Stimulated activated CD8-positive, alpha-beta memory T cell treated with anti-CD3 and anti-CD28 coated beads, Interleukin-7, amount 100 ng/mL, for 1 hour (primary cell): ENCODE measurements at regions not wholly inside any gene's neighbourhood (a gene's known extent, or its start where the extent isn't known, plus 50 kb on each side); places are given as distances from the start of the nearest gene placed in this dataset.

ENCODE experiments used
- DNase-seq, 2 donors: peaks; one replicate each; pipeline ENCODE4 v3.0.0-alpha.2; 2020; ENCODE audit warnings: low read depth in 2 of 2

- DNase-seq: no peak
Observed at GRCh38 chr4:128528793-128529553, 241.4 kb upstream of the PGRMC2 start.

GRCh38 chr4:128527946-128528576 is 240.4 kb upstream of the PGRMC2 start:
- DNase-seq: no peak

DNA sequence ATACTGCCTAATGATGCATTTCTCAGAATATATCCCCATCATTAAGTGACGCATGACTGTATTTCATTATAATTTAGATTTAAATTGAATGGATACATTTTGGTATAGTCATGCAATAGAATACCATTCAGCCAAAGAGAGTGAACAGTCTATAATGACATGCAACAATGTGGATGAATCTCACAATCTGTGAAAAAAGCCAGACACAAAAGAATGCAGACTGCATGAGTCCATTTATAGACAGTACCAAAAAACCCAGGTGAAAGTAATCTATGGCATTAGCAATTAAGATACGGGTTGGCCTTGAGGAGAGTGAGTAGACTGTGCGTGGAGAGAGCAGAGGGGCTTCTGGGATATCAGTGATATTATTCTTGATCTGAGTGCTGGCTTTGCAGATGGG is 239.7 kb upstream of the PGRMC2 start:
- no peak for DNase-seq

DNA sequence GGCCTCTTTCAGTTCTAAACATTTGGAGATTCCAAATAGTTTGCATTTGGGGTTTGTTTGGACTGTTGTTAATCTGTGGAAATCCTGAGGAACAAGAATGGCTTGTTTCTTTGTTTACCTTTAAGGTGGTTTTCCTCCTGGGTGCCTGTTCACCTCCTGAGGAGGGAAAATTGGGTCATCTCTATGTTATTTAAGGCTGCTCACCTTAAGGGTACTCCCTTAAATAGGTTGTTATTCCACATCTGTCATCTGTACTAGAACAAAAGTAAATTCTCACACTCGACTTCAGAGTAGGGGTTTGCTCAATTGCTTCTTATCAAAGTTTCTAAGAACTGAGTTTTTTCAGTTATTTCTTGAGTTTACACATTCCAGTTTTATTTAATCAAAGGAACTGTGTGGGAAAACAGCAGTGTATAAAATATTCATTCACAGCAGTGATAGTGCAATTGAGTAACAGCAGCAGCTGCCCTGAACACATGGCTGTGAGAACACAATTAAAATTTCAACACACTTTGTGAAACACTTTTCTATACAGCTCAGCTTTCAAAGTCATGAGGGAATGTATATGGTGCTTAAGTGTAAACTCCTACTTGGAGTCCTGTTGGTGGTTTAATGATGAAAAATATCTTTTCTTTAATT is 238.5 kb upstream of the PGRMC2 start:
- no peak for DNase-seq

- DNase-seq: no peak
Observed at GRCh38 chr4:128525387-128525786, 237.8 kb upstream of the PGRMC2 start.

DNA sequence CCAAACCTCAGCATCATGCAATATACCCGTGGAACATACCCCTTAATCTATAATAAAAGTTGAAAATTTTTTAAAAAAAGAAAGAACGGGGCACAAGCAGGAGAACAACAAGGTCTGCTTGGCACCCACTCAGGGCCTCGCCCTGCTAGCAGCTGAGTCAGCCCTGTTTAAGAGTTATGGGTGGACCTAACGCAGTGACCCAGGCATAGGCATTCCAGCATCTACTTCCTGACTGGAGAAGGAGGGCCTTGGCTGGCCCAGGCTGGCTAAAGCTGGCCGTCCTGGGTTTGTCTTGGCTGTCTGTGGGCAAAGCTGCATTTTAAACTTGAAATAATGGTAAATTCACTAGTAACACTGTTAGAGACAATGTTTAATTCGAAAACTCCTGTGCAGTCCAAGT is 236.7 kb upstream of the PGRMC2 start:
- DNase-seq: no peak

- no peak for DNase-seq
Observed at GRCh38 chr4:128521648-128522111, 234.1 kb upstream of the PGRMC2 start.

DNA sequence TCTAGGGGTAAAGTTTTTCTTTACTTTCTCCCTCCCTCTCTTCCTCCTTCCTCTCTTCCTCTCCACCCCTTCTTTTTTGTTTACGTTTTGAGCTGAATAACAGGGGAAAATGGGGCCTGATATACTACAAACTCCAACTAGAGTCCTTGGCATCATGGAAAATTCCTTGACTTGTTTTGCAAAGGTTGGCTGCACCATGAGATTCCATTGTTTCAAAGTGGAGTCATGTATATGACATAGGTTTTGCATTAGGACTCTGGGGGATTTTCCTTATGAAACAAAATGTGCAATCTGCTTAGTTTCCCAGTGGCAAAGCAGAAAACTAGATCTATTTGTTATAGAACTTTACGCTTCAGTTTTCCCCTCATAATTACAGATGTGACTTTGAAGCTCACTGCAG is 233.5 kb upstream of the PGRMC2 start:
- no peak for DNase-seq

DNA sequence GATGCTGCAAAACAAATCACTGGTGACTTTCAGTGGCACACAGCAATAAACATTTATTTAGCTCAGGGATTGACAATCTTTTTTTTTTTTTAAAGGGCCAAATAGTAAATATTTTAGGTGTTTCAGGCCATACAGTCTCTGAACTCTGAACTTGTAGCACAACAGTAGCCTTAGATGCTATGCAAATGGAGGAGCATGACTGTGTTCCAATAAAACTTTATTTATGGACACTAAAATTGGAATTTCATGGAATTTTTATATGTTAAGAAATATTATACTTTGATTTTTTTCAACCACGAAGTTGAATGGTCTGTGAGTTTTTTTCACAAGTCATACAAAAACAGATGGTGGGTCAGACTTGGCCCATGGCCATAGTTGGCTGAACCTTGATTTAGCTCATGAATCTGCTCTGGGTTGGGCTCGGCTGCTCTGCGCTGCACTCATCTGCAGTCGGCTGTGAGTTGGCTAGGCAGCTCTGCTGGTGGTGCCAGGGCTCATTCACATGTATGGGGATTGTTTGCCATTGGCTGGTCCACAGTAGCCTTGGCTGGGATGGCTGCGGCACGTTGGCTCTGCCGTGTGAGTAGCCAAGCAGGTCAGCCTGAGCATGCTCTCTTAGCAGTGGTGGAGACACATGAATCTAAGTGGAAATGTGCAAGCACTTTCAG is 231.7 kb upstream of the PGRMC2 start:
- no peak for DNase-seq

- DNase-seq: no peak
Observed at GRCh38 chr4:128517739-128518510, 230.3 kb upstream of the PGRMC2 start.

- no peak for DNase-seq
Observed at GRCh38 chr4:128517096-128517738, 229.6 kb upstream of the PGRMC2 start.

DNA sequence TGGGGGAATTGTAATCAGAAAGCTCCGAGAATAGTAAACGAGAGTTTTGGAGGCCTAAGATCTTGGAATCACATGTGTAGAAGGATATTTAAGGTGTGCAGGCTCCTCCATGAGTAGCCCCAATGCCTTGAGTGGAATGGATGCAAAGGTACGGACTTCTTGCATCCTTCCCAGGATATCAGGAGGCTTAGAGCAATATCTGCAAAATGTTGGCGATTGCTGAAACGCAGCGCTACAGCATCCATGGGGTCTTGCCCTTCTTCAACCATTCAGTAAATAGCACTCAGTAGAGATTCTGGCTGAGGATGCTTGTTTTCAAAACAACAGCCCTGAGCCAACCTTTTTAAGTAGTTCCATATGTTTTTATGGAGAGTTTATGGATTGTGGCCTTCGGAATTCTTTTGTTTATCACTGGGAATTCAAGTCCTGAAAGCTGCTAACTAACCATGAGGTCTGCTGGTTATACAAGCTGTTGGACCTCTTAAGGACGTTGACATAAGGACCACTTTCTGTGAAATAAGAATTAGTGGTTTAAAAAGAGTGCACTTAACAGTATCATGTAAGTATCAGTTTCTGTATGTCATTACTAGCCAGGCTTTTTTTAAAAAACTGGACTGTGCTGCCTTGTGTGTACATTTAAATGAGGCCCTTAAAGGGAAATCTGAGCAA is 228.8 kb upstream of the PGRMC2 start:
- no peak for DNase-seq

DNA sequence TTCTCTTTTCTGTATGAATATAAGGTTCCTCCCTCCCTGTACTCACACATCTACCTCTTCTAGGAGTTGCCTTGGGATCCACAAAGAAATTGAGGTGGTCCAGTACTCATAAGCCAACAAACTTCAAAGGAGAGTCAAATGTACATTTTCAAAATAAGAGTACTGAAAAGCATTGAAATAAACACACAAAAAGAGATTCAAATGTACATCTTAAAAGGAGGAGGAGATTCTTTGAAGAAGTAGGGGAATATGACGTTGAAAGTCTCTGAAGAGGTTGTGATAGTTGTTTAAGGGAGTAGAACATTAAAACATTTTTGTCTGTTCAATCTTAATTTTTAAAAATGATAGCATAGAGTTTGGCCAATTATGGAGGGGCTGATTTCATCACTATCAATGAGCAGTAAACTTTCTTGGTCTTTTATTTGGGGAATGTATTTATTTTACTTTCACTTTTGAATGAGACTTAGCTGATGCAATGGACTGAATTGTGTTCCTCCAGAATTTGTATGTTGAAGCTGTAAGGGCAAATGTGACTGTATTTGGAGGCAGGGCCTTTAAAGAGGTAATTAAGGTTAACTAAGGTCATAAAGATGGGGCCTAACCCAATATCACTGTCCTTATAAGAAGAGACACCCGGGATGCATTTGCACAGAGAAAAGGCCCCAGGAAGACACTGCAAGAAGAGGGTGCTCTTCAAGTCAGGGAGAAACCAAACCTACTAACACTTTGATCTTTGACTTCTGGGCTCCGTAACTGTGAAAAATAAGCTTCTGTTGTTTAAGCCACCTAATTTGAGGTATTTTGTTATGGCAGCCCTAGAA is 226.3 kb upstream of the PGRMC2 start:
- DNase-seq: no peak

DNA sequence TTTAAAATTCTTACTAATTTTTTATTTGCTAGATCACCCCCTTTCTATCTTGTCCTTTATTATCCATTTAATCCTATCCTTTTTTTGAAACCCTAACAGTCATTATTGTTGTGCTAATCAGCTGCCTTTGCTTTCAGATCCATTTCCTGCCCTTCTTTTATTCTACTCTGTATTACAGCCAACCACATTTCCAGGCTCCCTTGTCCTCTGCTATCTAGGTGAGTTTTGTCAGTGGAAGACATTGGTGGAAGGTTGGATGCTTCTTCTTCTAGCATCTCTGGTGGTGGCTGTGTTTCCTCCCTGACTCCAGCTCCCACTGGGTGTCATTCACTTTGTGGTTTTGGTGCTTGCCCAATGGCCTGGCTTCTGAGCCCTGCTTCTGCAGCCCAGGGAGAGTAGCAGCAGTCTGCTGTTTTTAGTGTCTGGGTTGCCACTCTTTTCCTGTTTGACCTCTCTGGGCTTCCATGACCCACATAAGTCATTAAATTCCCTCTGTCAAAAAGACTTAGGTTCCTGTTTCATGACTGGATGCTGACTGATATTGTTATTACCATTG is 225.2 kb upstream of the PGRMC2 start:
- DNase-seq: no peak

DNA sequence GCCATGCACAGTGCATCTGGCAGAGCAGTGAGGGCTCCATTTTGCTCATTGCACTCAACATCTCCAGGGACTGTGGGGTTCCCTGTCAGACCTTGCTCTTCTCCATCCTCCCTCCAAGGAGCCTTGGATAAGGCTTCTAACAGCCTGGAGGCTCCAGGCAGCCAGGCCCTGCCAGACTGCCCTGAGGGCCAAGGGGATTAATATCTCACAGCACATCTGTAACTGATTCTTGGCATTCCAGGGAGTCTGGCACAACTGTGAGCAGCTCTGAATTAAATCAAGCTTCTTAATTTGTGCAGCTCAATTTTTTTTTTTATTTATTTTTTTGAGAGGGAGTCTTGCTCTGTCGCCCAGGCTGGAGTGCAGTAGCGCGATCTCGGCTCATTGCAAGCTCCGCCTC is 224.5 kb upstream of the PGRMC2 start:
- DNase-seq: no peak

- no peak for DNase-seq
Observed at GRCh38 chr4:128510850-128511249, 223.2 kb upstream of the PGRMC2 start.

GRCh38 chr4:128502818-128503527 is 215.4 kb upstream of the PGRMC2 start:
- DNase-seq: no peak

DNA sequence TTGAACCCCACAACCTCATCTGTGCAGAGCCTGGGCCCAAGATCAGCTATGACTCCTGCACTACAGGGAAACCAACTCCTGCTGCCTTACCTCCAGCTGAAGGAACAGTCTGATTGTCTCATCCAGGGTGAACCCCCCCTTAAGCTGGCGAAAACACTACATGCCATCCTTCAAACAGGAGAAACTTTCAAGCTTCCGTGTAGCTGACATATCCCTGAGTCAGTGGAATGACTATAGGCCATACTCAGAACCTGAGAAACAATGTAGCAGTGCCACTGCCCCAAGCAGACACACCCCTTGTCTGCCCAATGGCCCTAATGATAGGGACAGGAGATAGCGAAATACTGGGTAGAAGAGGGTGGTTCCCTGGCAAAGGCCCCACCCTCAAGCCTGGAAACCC is 213.6 kb upstream of the PGRMC2 start:
- no peak for DNase-seq
